Testis (tissue), 2 donors: ENCODE measurements at regions not wholly inside any gene's neighbourhood (a gene's known extent, or its start where the extent isn't known, plus 50 kb on each side); places are given as distances from the start of the nearest gene placed in this dataset.

Experiments used
- DNase-seq: peaks from one replicate; pipeline ENCODE4 v3.0.0-alpha.2; 2019
- H3K27ac ChIP-seq, 2 donors: fragments of 200-600 bp; sonication (generic); one replicate each; pipeline ENCODE4 v1.5.1; 2019
- H3K27me3 ChIP-seq: fragments of 200-600 bp; sonication (generic); one replicate; pipeline ENCODE4 v1.5.1; 2019
- H3K36me3 ChIP-seq: fragments of 200-600 bp; sonication (generic); one replicate; pipeline ENCODE4 v1.5.1; 2017; ENCODE audit warnings: low read depth; ENCODE audit errors: missing control alignments
- H3K4me1 ChIP-seq: fragments of 200-600 bp; sonication (generic); one replicate; pipeline ENCODE4 v1.5.1; 2019
- H3K4me3 ChIP-seq, 2 donors: fragments of 200-600 bp; sonication (generic); one replicate each; pipeline ENCODE4 v1.5.1; 2017 to 2019
- H3K9me3 ChIP-seq: fragments of 200-600 bp; sonication (generic); one replicate; pipeline ENCODE4 v1.5.1; 2017
- CTCF ChIP-seq, 3 experiments: fragments of 450-650 bp in 2 of 3; fragments of 200-600 bp in 1 of 3; sonication (generic) in 1 of 3; IDR thresholded peaks; one replicate each; pipeline ENCODE4 v1.5.1; 2016 to 2019; ENCODE audit warnings: antibody characterized with exemption in 3 of 3, mild to moderate bottlenecking in 2 of 3, moderate library complexity in 1 of 3
- POLR2A ChIP-seq: fragments of 450-650 bp; IDR thresholded peaks from one replicate; pipeline ENCODE4 v1.6.1; 2017; ENCODE audit warnings: antibody characterized with exemption, mild to moderate bottlenecking, moderate library complexity
- WGBS, 2 donors: methylation state at CpG; one replicate each; pipeline ENCODE4 v1.1.5; 2018; 5-methylcytosine and 5-hydroxymethylcytosine counted together
- intact Hi-C: fragments of 100-400 bp; cut with DNase I; formaldehyde crosslinking; loops from one replicate; pipeline ENCODE4 v1.15.1; 2023; ENCODE audit warnings: low total_unique reads

- intact Hi-C loops, result no loop called here
- no peak for DNase-seq
- H3K27ac ChIP-seq, result no peak overlapping the region
- no peaks in the 10 kb centered on the region for H3K4me1 ChIP-seq
- no peaks in the 10 kb centered on the region for H3K9me3 ChIP-seq
- no peaks in the 10 kb centered on the region for H3K27me3 ChIP-seq
- 78 to 89% methylated on average over 11 to 12 of the region's 12 CpGs for whole genome bisulfite sequencing, 2 donors
- no peak overlapping the region for H3K4me3 ChIP-seq
- H3K36me3 ChIP-seq, result no peaks in the 10 kb centered on the region
- TF ChIP-seq POLR2A (no peak), CTCF (IDR thresholded peaks at IDR 0.05) (no peak)
Observed at GRCh38 chr10:129344731-129345355, 122.2 kb upstream of the MGMT start.

GRCh38 chr10:129345763-129346162, 121.3 kb upstream of the MGMT start:
- no peaks in the 10 kb centered on the region for H3K9me3 ChIP-seq
- H3K4me1 ChIP-seq, result no peaks in the 10 kb centered on the region
- no peak overlapping the region for H3K27ac ChIP-seq
- intact Hi-C loops, result no loop called here
- DNase-seq, result no peak
- H3K27me3 ChIP-seq, result no peaks in the 10 kb centered on the region
- WGBS, 2 donors, result 90% methylated on average over 2 of the region's 2 CpGs
- TF ChIP-seq POLR2A, result no peak
- no peak overlapping the region for H3K4me3 ChIP-seq
- no peaks in the 10 kb centered on the region for H3K36me3 ChIP-seq

GRCh38 chr10:129350690-129351089, 116.4 kb upstream of the MGMT start:
- 78 to 86% methylated on average over 10 to 11 of the region's 11 CpGs for WGBS, 2 donors
- Histone ChIP-seq H3K9me3 (no peaks in the 10 kb centered on the region), H3K36me3 (no peaks in the 10 kb centered on the region), H3K4me3 (no peak overlapping the region), H3K27ac (no peak overlapping the region), H3K4me1 (no peaks in the 10 kb centered on the region), H3K27me3 (no peaks in the 10 kb centered on the region)
- TF ChIP-seq POLR2A (no peak), CTCF (IDR thresholded peaks at IDR 0.05) (no peak)
- intact Hi-C loops, result no loop called here
- DNase-seq, result no peak

- DNase-seq, result no peak
- H3K4me3 ChIP-seq, result no peak overlapping the region
- no peaks in the 10 kb centered on the region for H3K36me3 ChIP-seq
- H3K4me1 ChIP-seq, result no peaks in the 10 kb centered on the region
- H3K9me3 ChIP-seq, result no peaks in the 10 kb centered on the region
- 70 to 73% methylated on average over 16 of the region's 16 CpGs for WGBS, 2 donors
- intact Hi-C loops, result no loop called here
- no peak for TF ChIP-seq POLR2A
- TF ChIP-seq CTCF (IDR thresholded peaks at IDR 0.05), result no peak
- no peaks in the 10 kb centered on the region for H3K27me3 ChIP-seq
- no peak overlapping the region for H3K27ac ChIP-seq
Observed at GRCh38 chr10:129353101-129353500, 113.9 kb upstream of the MGMT start.

GRCh38 chr10:129360046-129360445, 107.0 kb upstream of the MGMT start:
- no peaks in the 10 kb centered on the region for H3K36me3 ChIP-seq
- no peaks in the 10 kb centered on the region for H3K9me3 ChIP-seq
- intact Hi-C loops, result no loop called here
- WGBS, 2 donors, result 84 to 86% methylated on average over 10 of the region's 10 CpGs
- H3K27ac ChIP-seq, result no peak overlapping the region
- H3K27me3 ChIP-seq, result no peaks in the 10 kb centered on the region
- no peaks in the 10 kb centered on the region for H3K4me1 ChIP-seq
- no peak for TF ChIP-seq POLR2A
- DNase-seq, result no peak
- H3K4me3 ChIP-seq, result no peak overlapping the region

GRCh38 chr10:129361676-129362376, 105.2 kb upstream of the MGMT start:
- Histone ChIP-seq H3K4me1 (no peaks in the 10 kb centered on the region), H3K9me3 (no peaks in the 10 kb centered on the region), H3K36me3 (no peaks in the 10 kb centered on the region), H3K27me3 (no peaks in the 10 kb centered on the region), H3K4me3 (no peak overlapping the region), H3K27ac (no peak overlapping the region)
- intact Hi-C loops, result no loop called here
- no peak for DNase-seq
- TF ChIP-seq CTCF (IDR thresholded peaks at IDR 0.05), result no peak
- TF ChIP-seq POLR2A, result no peak
- 87 to 88% methylated on average over 18 of the region's 18 CpGs for WGBS, 2 donors
